ENCODE measurements at regions not wholly inside any gene's neighbourhood (a gene's known extent, or its start where the extent isn't known, plus 50 kb on each side); places are given as distances from the start of the nearest gene placed in this dataset.

DNA sequence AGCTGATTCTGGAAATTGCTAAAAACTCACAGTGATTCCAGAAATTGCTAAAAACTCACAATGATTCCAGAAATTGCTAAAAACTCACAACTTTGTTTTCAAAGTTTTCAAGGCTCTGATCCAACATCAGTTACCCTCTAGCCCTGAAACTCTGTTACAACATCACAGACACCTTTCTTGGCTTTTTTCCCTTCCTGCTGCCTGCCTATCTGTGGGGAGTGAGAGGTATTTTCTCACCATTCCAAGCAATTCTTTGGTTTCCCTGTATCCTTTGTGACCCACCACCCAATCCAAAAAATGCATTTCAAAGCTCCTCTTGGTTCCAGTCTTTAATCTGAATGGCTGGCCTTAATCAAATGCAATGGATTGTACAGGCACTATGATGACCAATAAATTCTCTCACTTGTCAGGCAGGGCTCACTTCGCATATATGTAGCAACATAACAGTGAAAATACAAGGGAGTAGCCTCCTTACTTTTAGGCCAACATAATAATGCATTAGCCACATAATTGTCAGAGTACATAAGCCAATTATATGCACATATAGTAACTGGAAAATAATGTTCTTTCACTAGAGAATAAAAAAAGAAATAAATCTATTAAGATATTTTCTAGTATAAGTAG lies 1139.0 kb downstream of the ROBO2 start:
- Histone ChIP-seq H3K27ac (ENCODE audit: low read depth, low read length) (no peak overlapping the region), H3K9me3 (ENCODE audit: control insufficient read depth in 5 of 5, low read length in 5 of 5) (no peaks in the 10 kb centered on the region), H3K27me3 (ENCODE audit: control insufficient read depth in 5 of 5, insufficient read depth in 4 of 5, low read length in 5 of 5) (no peaks in the 10 kb centered on the region), H3K4me3 (ENCODE audit: low read depth in 1 of 5, low read length in 5 of 5) (no peak overlapping the region), H3K9ac (ENCODE audit: low read length in 5 of 5) (no peak overlapping the region), H3K36me3 (ENCODE audit: control insufficient read depth in 5 of 5, insufficient read depth in 5 of 5, low read length in 5 of 5) (no peaks in the 10 kb centered on the region), H3K4me1 (ENCODE audit: control insufficient read depth in 5 of 5, insufficient read depth in 5 of 5, low read length in 5 of 5) (no peaks in the 10 kb centered on the region)

DNA sequence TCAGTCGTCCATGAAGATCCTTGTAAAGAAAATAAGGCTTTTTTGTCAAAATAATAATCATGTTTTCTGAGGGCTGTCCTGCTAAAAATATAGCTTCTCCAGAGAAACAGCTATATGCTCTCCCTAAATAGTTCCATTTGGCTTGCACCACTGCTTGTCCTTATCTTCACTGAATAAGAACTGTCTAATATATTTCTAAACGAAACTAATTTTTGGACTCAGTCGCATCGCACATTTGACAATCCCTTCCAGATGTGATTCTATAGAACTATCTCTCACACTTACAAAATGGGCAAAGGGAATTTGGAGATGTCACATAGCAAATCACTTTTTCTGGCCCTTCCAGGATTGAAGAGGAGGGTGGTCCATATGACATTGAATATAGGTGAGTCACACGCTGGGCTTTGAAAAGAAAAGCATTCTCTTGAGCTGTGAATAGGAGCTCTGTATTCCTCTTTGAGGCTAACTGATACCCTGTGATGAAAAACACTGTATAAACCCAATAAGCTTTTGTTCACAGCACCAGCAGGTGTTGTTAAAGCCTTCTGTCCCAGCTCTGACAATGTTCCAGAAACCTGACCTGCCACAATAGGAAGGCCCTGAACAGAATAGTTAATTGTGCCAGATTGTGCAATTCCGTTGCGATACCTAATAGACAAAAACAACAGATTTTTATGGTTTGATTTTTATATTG lies 1144.2 kb downstream of the ROBO2 start:
- Histone ChIP-seq H3K36me3 (ENCODE audit: control insufficient read depth in 5 of 5, insufficient read depth in 5 of 5, low read length in 5 of 5) (no peaks in the 10 kb centered on the region), H3K27ac (ENCODE audit: low read depth, low read length) (no peak overlapping the region), H3K9ac (ENCODE audit: low read length in 5 of 5) (no peak overlapping the region), H3K9me3 (ENCODE audit: control insufficient read depth in 5 of 5, low read length in 5 of 5) (no peaks in the 10 kb centered on the region), H3K27me3 (ENCODE audit: control insufficient read depth in 5 of 5, insufficient read depth in 4 of 5, low read length in 5 of 5) (no peaks in the 10 kb centered on the region), H3K4me3 (ENCODE audit: low read depth in 1 of 5, low read length in 5 of 5) (no peak overlapping the region), H3K4me1 (ENCODE audit: control insufficient read depth in 5 of 5, insufficient read depth in 5 of 5, low read length in 5 of 5) (no peaks in the 10 kb centered on the region)

DNA sequence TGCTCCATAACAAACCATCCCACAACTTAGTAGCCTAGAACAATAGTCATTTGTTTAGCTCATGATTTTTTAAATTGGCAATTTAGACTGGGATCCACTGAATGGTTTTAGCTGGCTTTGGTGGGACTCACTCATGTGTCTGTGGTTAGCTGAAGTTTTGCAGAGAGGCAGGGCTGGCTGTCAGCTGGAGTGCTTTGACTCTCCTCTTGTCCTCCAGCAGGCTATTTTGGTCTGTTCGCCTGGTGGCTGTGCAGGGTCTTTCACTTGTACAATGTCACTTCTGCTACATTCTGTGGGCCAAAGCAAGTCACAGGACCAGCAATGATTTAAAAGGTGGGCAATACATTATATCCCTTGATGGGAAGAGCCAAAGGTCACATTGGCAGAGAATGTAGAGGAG lies 1146.5 kb downstream of the ROBO2 start:
- Histone ChIP-seq H3K4me1 (ENCODE audit: control insufficient read depth in 5 of 5, insufficient read depth in 5 of 5, low read length in 5 of 5) (no peaks in the 10 kb centered on the region), H3K9me3 (ENCODE audit: control insufficient read depth in 5 of 5, low read length in 5 of 5) (peaks cover 0 to 9% (median 6%) of the 10 kb centered on the region in 5 donors), H3K27ac (ENCODE audit: low read depth, low read length) (no peak overlapping the region), H3K36me3 (ENCODE audit: control insufficient read depth in 5 of 5, insufficient read depth in 5 of 5, low read length in 5 of 5) (no peaks in the 10 kb centered on the region), H3K4me3 (ENCODE audit: low read depth in 1 of 5, low read length in 5 of 5) (no peak overlapping the region), H3K27me3 (ENCODE audit: control insufficient read depth in 5 of 5, insufficient read depth in 4 of 5, low read length in 5 of 5) (no peaks in the 10 kb centered on the region), H3K9ac (ENCODE audit: low read length in 5 of 5) (no peak overlapping the region)

DNA sequence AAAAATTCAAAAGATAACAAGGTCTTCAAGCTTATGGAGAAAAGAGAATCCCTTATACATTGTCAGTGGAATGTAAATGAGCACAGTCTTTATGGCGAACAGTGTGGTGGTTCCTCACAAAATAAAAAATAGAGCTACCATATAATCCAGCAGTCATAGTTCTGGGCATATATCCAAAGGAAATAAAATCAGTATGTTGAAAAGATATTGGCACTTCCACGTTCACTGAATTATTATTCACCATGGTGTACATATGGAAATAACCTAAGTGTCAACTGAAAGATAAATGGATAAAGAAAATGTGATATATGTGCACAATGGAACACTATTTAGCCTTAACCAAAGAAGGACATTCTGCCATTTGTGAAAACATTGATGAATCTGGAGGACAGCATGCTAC lies 1161.2 kb downstream of the ROBO2 start:
- H3K27me3 ChIP-seq (ENCODE audit: control insufficient read depth in 5 of 5, insufficient read depth in 4 of 5, low read length in 5 of 5): no peaks in the 10 kb centered on the region
- H3K9ac ChIP-seq (ENCODE audit: low read length in 5 of 5): no peak overlapping the region
- H3K9me3 ChIP-seq (ENCODE audit: control insufficient read depth in 5 of 5, low read length in 5 of 5): no peaks in the 10 kb centered on the region

GRCh38 chr3:78204977-78205376 lies 1165.1 kb downstream of the ROBO2 start:
- Histone ChIP-seq H3K9me3 (ENCODE audit: control insufficient read depth in 5 of 5, low read length in 5 of 5) (no peaks in the 10 kb centered on the region), H3K36me3 (ENCODE audit: control insufficient read depth in 5 of 5, insufficient read depth in 5 of 5, low read length in 5 of 5) (no peaks in the 10 kb centered on the region), H3K4me3 (ENCODE audit: low read depth in 1 of 5, low read length in 5 of 5) (no peak overlapping the region), H3K27ac (ENCODE audit: low read depth, low read length) (no peak overlapping the region), H3K9ac (ENCODE audit: low read length in 5 of 5) (no peak overlapping the region), H3K4me1 (ENCODE audit: control insufficient read depth in 5 of 5, insufficient read depth in 5 of 5, low read length in 5 of 5) (peaks cover 0 to 3% (median 0%) of the 10 kb centered on the region in 5 donors), H3K27me3 (ENCODE audit: control insufficient read depth in 5 of 5, insufficient read depth in 4 of 5, low read length in 5 of 5) (no peaks in the 10 kb centered on the region)

More for the DNA sequence above, 1161.2 kb downstream of the ROBO2 start:
- no peaks in the 10 kb centered on the region for H3K36me3 ChIP-seq (ENCODE audit: control insufficient read depth in 5 of 5, insufficient read depth in 5 of 5, low read length in 5 of 5)
- H3K4me3 ChIP-seq (ENCODE audit: low read depth in 1 of 5, low read length in 5 of 5): no peak overlapping the region
- H3K4me1 ChIP-seq (ENCODE audit: control insufficient read depth in 5 of 5, insufficient read depth in 5 of 5, low read length in 5 of 5): peaks cover 0 to 3% (median 0%) of the 10 kb centered on the region in 5 donors
- H3K27ac ChIP-seq (ENCODE audit: low read depth, low read length): no peak overlapping the region

DNA sequence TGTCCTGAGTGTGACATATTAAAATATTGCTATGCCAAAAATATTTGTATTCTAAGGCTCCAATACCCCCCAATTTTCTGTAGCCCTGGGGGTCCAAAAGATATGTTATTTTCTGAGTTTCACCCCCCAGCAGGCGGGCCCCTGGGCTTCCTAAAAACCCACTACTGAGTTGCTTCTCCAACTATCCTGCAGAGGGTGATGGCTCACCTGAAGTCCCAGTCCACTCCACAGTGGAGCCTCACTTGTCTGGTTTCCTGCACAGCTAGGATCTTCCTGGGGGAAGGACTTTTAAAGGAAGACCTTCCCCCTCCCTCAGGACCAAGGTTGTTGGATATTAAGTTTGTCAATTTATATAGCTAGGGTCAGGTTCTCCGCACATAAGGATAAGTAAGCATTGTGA lies 1181.4 kb downstream of the ROBO2 start:
- Histone ChIP-seq H3K4me1 (ENCODE audit: control insufficient read depth in 5 of 5, insufficient read depth in 5 of 5, low read length in 5 of 5) (no peaks in the 10 kb centered on the region), H3K27me3 (ENCODE audit: control insufficient read depth in 5 of 5, insufficient read depth in 4 of 5, low read length in 5 of 5) (no peaks in the 10 kb centered on the region), H3K4me3 (ENCODE audit: low read depth in 1 of 5, low read length in 5 of 5) (no peak overlapping the region), H3K9me3 (ENCODE audit: control insufficient read depth in 5 of 5, low read length in 5 of 5) (no peaks in the 10 kb centered on the region), H3K27ac (ENCODE audit: low read depth, low read length) (no peak overlapping the region), H3K36me3 (ENCODE audit: control insufficient read depth in 5 of 5, insufficient read depth in 5 of 5, low read length in 5 of 5) (no peaks in the 10 kb centered on the region), H3K9ac (ENCODE audit: low read length in 5 of 5) (no peak overlapping the region)

DNA sequence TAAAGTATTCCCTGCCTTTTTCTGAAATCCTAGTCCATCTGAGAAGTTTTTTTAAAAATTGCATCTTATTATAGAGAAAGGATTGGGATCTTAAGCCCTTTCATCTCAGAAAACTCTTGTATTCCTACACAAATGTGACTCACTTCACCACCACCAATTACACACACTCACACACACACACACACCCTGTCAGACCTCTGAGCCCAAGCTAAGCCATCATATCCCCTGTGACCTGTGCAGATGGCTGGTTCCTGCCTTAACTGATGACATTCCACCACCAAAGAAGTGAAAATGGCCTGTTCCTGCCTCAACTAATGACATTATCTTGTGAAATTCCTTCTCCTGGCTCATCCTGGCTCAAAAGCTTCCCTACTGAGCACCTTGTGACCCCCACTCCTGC lies 1181.9 kb downstream of the ROBO2 start:
- no peaks in the 10 kb centered on the region for H3K36me3 ChIP-seq (ENCODE audit: control insufficient read depth in 5 of 5, insufficient read depth in 5 of 5, low read length in 5 of 5)
- H3K4me1 ChIP-seq (ENCODE audit: control insufficient read depth in 5 of 5, insufficient read depth in 5 of 5, low read length in 5 of 5): no peaks in the 10 kb centered on the region
- H3K27ac ChIP-seq (ENCODE audit: low read depth, low read length): no peak overlapping the region
- no peaks in the 10 kb centered on the region for H3K27me3 ChIP-seq (ENCODE audit: control insufficient read depth in 5 of 5, insufficient read depth in 4 of 5, low read length in 5 of 5)
- no peak overlapping the region for H3K9ac ChIP-seq (ENCODE audit: low read length in 5 of 5)
- H3K9me3 ChIP-seq (ENCODE audit: control insufficient read depth in 5 of 5, low read length in 5 of 5): no peaks in the 10 kb centered on the region
- no peak overlapping the region for H3K4me3 ChIP-seq (ENCODE audit: low read depth in 1 of 5, low read length in 5 of 5)

- no peaks in the 10 kb centered on the region for H3K36me3 ChIP-seq (ENCODE audit: control insufficient read depth in 5 of 5, insufficient read depth in 5 of 5, low read length in 5 of 5)
- H3K9ac ChIP-seq (ENCODE audit: low read length in 5 of 5): no peak overlapping the region
- no peak overlapping the region for H3K4me3 ChIP-seq (ENCODE audit: low read depth in 1 of 5, low read length in 5 of 5)
- no peak overlapping the region for H3K27ac ChIP-seq (ENCODE audit: low read depth, low read length)
- H3K9me3 ChIP-seq (ENCODE audit: control insufficient read depth in 5 of 5, low read length in 5 of 5): peaks cover 2 to 13% (median 10%) of the 10 kb centered on the region in 5 donors
- no peaks in the 10 kb centered on the region for H3K27me3 ChIP-seq (ENCODE audit: control insufficient read depth in 5 of 5, insufficient read depth in 4 of 5, low read length in 5 of 5)
- H3K4me1 ChIP-seq (ENCODE audit: control insufficient read depth in 5 of 5, insufficient read depth in 5 of 5, low read length in 5 of 5): no peaks in the 10 kb centered on the region
Measured at GRCh38 chr3:78235841-78236240, 1195.9 kb downstream of the ROBO2 start.

DNA sequence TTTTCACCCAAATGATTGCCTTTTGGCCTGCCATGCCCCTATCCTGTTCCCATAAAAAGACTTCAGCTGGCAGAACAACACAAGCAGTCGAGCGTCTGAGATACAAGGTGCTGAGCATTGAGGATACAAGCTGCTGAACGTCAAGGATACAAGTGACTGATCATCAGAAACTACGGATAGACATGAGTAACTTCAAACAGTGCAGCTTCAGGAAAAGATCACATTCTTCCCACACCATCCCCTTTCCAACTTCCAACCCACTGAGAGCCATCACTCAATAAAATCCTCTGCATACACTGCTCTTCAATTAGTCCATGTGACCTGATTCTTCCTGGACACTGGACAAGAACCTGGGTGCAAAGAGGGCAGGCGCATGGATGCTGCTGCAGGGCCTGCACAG lies 1198.9 kb downstream of the ROBO2 start:
- Histone ChIP-seq H3K27ac (ENCODE audit: low read depth, low read length) (no peak overlapping the region), H3K36me3 (ENCODE audit: control insufficient read depth in 5 of 5, insufficient read depth in 5 of 5, low read length in 5 of 5) (no peaks in the 10 kb centered on the region), H3K27me3 (ENCODE audit: control insufficient read depth in 5 of 5, insufficient read depth in 4 of 5, low read length in 5 of 5) (no peaks in the 10 kb centered on the region), H3K9me3 (ENCODE audit: control insufficient read depth in 5 of 5, low read length in 5 of 5) (peaks cover 2 to 18% (median 12%) of the 10 kb centered on the region in 5 donors), H3K4me3 (ENCODE audit: low read depth in 1 of 5, low read length in 5 of 5) (no peak overlapping the region), H3K9ac (ENCODE audit: low read length in 5 of 5) (no peak overlapping the region), H3K4me1 (ENCODE audit: control insufficient read depth in 5 of 5, insufficient read depth in 5 of 5, low read length in 5 of 5) (no peaks in the 10 kb centered on the region)

GRCh38 chr3:78242724-78243123 lies 1202.8 kb downstream of the ROBO2 start:
- Histone ChIP-seq H3K27ac (ENCODE audit: low read depth, low read length) (no peak overlapping the region), H3K27me3 (ENCODE audit: control insufficient read depth in 5 of 5, insufficient read depth in 4 of 5, low read length in 5 of 5) (no peaks in the 10 kb centered on the region), H3K9me3 (ENCODE audit: control insufficient read depth in 5 of 5, low read length in 5 of 5) (peaks cover 2 to 27% (median 22%) of the 10 kb centered on the region in 5 donors)

More at GRCh38 chr3:78242724-78243123, 1202.8 kb downstream of the ROBO2 start:
- Histone ChIP-seq H3K9ac (ENCODE audit: low read length in 5 of 5) (no peak overlapping the region), H3K4me1 (ENCODE audit: control insufficient read depth in 5 of 5, insufficient read depth in 5 of 5, low read length in 5 of 5) (no peaks in the 10 kb centered on the region), H3K36me3 (ENCODE audit: control insufficient read depth in 5 of 5, insufficient read depth in 5 of 5, low read length in 5 of 5) (no peaks in the 10 kb centered on the region), H3K4me3 (ENCODE audit: low read depth in 1 of 5, low read length in 5 of 5) (no peak overlapping the region)

Measured in subcutaneous abdominal adipose tissue (tissue), 5 donors.